HepG2 (cell line): ENCODE measurements at regions not wholly inside any gene's neighbourhood (a gene's known extent, or its start where the extent isn't known, plus 50 kb on each side); places are given as distances from the start of the nearest gene placed in this dataset.

ENCODE experiments used
- CEBPB ChIP-seq: IDR thresholded peaks from 2 replicates; pipeline ENCODE4 v1.6.1; 2011; ENCODE audit warnings: low read depth, low read length, improper control_type of control experiment, borderline replicate concordance
- CHD2 ChIP-seq: IDR thresholded peaks from 2 replicates; pipeline ENCODE4 v1.6.1; 2011; ENCODE audit warnings: low read depth, low read length, improper control_type of control experiment
- HMG20A ChIP-seq: IDR thresholded peaks from 2 replicates; pipeline ENCODE4 v1.6.1; 2016; ENCODE audit warnings: borderline replicate concordance
- NBN ChIP-seq: fragments of 450-650 bp; conservative IDR thresholded peaks from 2 replicates; pipeline ENCODE4 v1.6.1; 2017
- NR2F2 ChIP-seq: IDR thresholded peaks from 2 replicates; pipeline ENCODE4 v1.6.1; 2012; ENCODE audit warnings: low read depth, inconsistent platforms, borderline replicate concordance
- POLR2A ChIP-seq, 2 experiments: IDR thresholded peaks; 2 replicates each; pipeline ENCODE4 v1.6.1; 2011; ENCODE audit warnings: low read depth in 2 of 2, low read length in 2 of 2, mild to moderate bottlenecking in 1 of 2, moderate library complexity in 1 of 2; ENCODE audit not compliant: insufficient read depth in 1 of 2
- SP1 ChIP-seq, 2 experiments: fragments of 450-650 bp in 1 of 2; sonication (generic) in 1 of 2; formaldehyde crosslinking in 1 of 2; IDR thresholded peaks; 2 replicates each; pipeline versions ENCODE4 v1.4.0 to v1.6.1; 2016 to 2020; ENCODE audit warnings: missing genetic modification reagents in 1 of 2
- ZNF879 ChIP-seq: sonication (generic); formaldehyde crosslinking; IDR thresholded peaks from 2 replicates; pipeline ENCODE4 v1.8.1; 2023; ENCODE audit warnings: missing genetic modification reagents
- TF ChIP-seq, protein P1 (sequence below): fragments of 450-650 bp; IDR thresholded peaks from 2 replicates; pipeline ENCODE4 v1.6.1; 2017
- TF ChIP-seq, protein P2 (sequence below): sonication (generic); formaldehyde crosslinking; IDR thresholded peaks from 2 replicates; pipeline ENCODE4 v1.5.0; 2020; ENCODE audit warnings: mild to moderate bottlenecking, missing genetic modification reagents, moderate library complexity

DNA sequence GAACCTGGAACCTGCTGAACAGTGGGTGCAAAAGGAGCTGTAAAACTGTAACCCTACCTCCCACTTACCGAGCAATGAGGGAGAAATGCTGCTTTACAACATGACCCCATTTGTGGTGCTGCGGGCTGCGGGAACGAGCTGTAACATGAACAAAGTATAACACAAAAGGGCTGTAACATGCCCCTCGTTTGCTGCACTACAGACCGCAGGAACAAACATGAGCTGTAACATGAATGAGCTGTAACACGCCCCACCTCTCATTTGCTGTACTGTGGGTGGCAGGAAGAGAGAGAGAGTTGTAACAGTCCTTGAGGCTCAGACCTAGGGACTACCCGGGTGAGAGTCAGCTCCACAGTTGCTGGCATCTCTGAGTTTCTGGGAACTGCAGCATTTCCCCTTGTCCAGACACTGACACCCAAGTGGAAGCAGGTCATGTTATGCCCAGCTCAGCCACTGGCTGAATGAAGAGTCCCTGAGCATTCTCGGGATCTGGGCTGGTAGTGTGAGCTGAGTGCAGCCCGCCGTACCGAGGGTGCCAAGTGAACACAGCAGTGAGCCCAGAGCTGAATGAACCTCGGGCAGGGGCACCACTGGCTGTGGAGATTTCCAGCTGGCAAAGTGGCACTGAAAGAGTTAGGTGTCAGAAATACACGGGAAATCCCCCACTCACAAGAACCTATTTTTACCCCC is 1385.3 kb upstream of the SPRY2 start:
- TF ChIP-seq POLR2A (IDR thresholded peaks at IDR 0.05; ENCODE audit: insufficient read depth in 1 of 2, low read depth in 2 of 2, low read length in 2 of 2) (no peak), ZNF879 (no peak), HMG20A (CRISPR knock-in tag) (no peak), SP1 (IDR thresholded peaks at IDR 0.05) (no peak), SP1 (CRISPR knock-in tag; IDR thresholded peaks at IDR 0.05) (no peak), CEBPB (no peak), CHD2 (no peak), NR2F2 (no peak), NBN (no peak)
- TF ChIP-seq, protein P1, sequence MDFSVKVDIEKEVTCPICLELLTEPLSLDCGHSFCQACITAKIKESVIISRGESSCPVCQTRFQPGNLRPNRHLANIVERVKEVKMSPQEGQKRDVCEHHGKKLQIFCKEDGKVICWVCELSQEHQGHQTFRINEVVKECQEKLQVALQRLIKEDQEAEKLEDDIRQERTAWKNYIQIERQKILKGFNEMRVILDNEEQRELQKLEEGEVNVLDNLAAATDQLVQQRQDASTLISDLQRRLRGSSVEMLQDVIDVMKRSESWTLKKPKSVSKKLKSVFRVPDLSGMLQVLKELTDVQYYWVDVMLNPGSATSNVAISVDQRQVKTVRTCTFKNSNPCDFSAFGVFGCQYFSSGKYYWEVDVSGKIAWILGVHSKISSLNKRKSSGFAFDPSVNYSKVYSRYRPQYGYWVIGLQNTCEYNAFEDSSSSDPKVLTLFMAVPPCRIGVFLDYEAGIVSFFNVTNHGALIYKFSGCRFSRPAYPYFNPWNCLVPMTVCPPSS: no peak
- TF ChIP-seq, protein P2, sequence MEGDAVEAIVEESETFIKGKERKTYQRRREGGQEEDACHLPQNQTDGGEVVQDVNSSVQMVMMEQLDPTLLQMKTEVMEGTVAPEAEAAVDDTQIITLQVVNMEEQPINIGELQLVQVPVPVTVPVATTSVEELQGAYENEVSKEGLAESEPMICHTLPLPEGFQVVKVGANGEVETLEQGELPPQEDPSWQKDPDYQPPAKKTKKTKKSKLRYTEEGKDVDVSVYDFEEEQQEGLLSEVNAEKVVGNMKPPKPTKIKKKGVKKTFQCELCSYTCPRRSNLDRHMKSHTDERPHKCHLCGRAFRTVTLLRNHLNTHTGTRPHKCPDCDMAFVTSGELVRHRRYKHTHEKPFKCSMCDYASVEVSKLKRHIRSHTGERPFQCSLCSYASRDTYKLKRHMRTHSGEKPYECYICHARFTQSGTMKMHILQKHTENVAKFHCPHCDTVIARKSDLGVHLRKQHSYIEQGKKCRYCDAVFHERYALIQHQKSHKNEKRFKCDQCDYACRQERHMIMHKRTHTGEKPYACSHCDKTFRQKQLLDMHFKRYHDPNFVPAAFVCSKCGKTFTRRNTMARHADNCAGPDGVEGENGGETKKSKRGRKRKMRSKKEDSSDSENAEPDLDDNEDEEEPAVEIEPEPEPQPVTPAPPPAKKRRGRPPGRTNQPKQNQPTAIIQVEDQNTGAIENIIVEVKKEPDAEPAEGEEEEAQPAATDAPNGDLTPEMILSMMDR: no peak
